ENCODE measurements at regions not wholly inside any gene's neighbourhood (a gene's known extent, or its start where the extent isn't known, plus 50 kb on each side); places are given as distances from the start of the nearest gene placed in this dataset.

DNA sequence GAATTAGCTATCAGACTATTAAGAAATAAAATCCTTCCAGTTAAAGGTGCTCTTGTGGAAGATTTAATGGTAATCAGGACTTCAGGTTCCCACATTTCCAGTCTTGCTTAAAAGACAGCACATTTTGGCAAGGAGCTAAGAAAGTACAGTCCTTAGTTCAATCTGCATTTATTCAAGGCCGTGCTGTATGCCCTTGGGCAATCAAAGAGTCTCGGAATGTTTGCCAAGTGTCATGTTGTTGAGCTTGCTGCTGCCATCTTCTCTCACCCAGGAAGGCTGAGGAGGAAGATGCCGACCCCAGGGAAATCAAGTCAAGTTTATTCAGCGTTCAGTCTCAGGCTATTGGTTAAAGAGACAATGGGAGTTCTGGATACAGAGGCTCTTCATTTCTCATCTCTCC is 388.1 kb upstream of the IGFBP7 start:
- Histone ChIP-seq H3K4me1 (ENCODE audit: control insufficient read depth in 3 of 3, insufficient read depth in 2 of 3, low read depth in 1 of 3, low read length in 2 of 3) (no peaks in the 10 kb centered on the region), H3K9me3 (ENCODE audit: control insufficient read depth in 2 of 2, insufficient read depth in 1 of 2, low read depth in 1 of 2, low read length in 1 of 2) (no peaks in the 10 kb centered on the region), H3K27me3 (ENCODE audit: control insufficient read depth in 3 of 3, insufficient read depth in 3 of 3, low read length in 3 of 3) (no peaks in the 10 kb centered on the region), H3K4me3 (ENCODE audit: low read depth in 1 of 3, low read length in 3 of 3) (no peak overlapping the region), H3K36me3 (ENCODE audit: control insufficient read depth in 3 of 3, insufficient read depth in 2 of 3, low read depth in 1 of 3, low read length in 3 of 3) (no peaks in the 10 kb centered on the region), H3K27ac (ENCODE audit: low read depth in 1 of 3, low read length in 2 of 3) (no peak overlapping the region)
- 73 to 85% (median 78%) methylated on average over 4 of the region's 4 CpGs for WGBS, 3 donors
- DNase-seq (no peak), FAIRE-seq (no peak)

DNA sequence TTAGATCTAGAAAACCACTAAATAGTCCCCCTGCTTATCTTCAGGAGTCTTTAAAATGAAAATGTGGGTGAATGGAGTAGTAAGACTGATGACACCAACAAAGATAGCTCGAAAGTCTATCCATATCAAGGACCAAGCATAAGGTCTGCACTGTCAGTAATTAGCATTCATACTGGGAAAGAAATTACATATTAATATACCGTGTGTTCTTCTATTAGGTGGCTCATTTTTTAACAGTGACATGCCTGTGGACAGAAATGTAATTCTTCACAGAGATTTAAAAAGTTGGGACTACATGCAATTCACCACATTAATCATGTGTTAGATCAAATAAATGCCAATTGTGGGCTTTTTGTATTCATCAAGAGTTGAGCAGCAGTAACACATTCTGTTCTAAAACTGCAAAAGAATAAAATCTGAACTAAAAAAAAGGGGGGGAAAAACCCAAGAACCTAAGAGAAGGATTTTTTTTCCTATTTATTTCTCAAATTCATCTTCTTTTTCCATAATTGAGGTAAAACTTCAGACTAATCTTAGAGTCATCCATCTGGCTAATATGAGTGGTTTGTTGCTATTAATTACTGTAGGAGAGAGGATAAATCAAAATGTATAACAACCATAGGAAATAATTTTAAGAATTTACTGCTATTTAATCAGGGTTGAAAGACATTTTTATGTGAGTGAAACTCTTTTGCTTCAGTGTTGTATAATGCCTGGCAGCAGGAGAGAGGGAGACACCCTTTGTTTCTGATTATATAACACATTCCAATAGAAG is 386.7 kb upstream of the IGFBP7 start:
- no peak for DNase-seq
- Histone ChIP-seq H3K4me3 (ENCODE audit: low read depth in 1 of 3, low read length in 3 of 3) (no peak overlapping the region), H3K36me3 (ENCODE audit: control insufficient read depth in 3 of 3, insufficient read depth in 2 of 3, low read depth in 1 of 3, low read length in 3 of 3) (no peaks in the 10 kb centered on the region), H3K27me3 (ENCODE audit: control insufficient read depth in 3 of 3, insufficient read depth in 3 of 3, low read length in 3 of 3) (no peaks in the 10 kb centered on the region), H3K4me1 (ENCODE audit: control insufficient read depth in 3 of 3, insufficient read depth in 2 of 3, low read depth in 1 of 3, low read length in 2 of 3) (no peaks in the 10 kb centered on the region), H3K9me3 (ENCODE audit: control insufficient read depth in 2 of 2, insufficient read depth in 1 of 2, low read depth in 1 of 2, low read length in 1 of 2) (no peaks in the 10 kb centered on the region), H3K27ac (ENCODE audit: low read depth in 1 of 3, low read length in 2 of 3) (no peak overlapping the region)
- 18 to 31% (median 29%) methylated on average over 2 of the region's 2 CpGs for WGBS, 3 donors
- FAIRE-seq = no peak

DNA sequence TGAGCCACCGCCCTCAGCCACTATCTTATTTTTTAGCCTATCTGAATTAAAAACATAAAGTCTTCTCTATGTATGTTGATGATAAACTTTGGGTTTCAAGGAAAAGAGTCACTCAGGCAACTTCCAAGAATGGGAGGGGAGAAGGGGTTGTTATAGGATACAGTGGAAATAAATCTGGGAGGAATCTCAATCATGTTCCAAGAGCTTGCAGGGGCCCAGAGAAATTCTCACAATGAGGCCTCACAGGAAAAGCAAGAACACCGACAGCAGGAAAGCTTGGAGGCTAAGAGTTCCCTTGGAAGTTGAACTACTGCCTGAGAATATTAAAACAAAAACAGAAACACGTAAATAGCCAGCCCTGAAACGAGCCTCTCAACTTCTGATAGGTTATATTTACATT is 384.6 kb upstream of the IGFBP7 start:
- Histone ChIP-seq H3K4me1 (ENCODE audit: control insufficient read depth in 3 of 3, insufficient read depth in 2 of 3, low read depth in 1 of 3, low read length in 2 of 3) (no peaks in the 10 kb centered on the region), H3K9me3 (ENCODE audit: control insufficient read depth in 2 of 2, insufficient read depth in 1 of 2, low read depth in 1 of 2, low read length in 1 of 2) (no peaks in the 10 kb centered on the region), H3K27ac (ENCODE audit: low read depth in 1 of 3, low read length in 2 of 3) (no peak overlapping the region), H3K27me3 (ENCODE audit: control insufficient read depth in 3 of 3, insufficient read depth in 3 of 3, low read length in 3 of 3) (no peaks in the 10 kb centered on the region), H3K4me3 (ENCODE audit: low read depth in 1 of 3, low read length in 3 of 3) (no peak overlapping the region), H3K36me3 (ENCODE audit: control insufficient read depth in 3 of 3, insufficient read depth in 2 of 3, low read depth in 1 of 3, low read length in 3 of 3) (no peaks in the 10 kb centered on the region)
- no peak for DNase-seq
- FAIRE-seq = no peak
- WGBS, 3 donors = 55 to 64% (median 56%) methylated on average over 4 of the region's 4 CpGs

DNA sequence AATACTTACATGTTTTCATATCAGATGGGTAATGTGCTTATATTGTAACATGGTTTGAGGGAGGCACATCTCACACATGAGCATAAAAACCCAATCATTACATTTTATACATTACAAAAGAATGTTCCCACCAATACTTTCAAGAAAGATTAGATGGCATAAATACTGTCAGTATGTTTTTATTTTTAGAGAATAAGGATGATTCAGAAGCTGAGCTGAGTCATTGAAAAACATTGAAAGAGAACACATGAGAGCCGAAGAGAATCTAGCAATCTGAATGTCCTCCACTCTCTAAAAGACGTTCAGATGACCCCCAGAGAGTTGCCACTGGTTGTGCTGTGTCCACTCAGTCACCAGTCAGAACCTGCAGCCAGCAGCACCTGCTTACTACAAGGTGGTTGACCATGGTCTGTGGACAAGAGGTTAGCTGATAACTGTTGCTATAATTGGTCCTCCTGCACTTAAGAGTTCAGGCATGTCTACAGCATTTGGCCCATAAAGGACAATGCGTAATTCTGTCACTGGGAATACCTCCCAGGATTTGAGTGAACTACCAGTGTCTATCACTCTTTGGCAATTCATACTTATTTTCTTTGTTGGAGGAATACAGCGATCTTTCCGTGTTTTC is 382.2 kb upstream of the IGFBP7 start:
- FAIRE-seq (no peak), DNase-seq (no peak)
- no peaks in the 10 kb centered on the region for H3K36me3 ChIP-seq (ENCODE audit: control insufficient read depth in 3 of 3, insufficient read depth in 2 of 3, low read depth in 1 of 3, low read length in 3 of 3)
- 73 to 78% (median 74%) methylated on average over 5 of the region's 5 CpGs for WGBS, 3 donors
- no peaks in the 10 kb centered on the region for H3K4me1 ChIP-seq (ENCODE audit: control insufficient read depth in 3 of 3, insufficient read depth in 2 of 3, low read depth in 1 of 3, low read length in 2 of 3)
- H3K27me3 ChIP-seq (ENCODE audit: control insufficient read depth in 3 of 3, insufficient read depth in 3 of 3, low read length in 3 of 3) = no peaks in the 10 kb centered on the region
- no peaks in the 10 kb centered on the region for H3K9me3 ChIP-seq (ENCODE audit: control insufficient read depth in 2 of 2, insufficient read depth in 1 of 2, low read depth in 1 of 2, low read length in 1 of 2)
- H3K4me3 ChIP-seq (ENCODE audit: low read depth in 1 of 3, low read length in 3 of 3) = no peak overlapping the region
- no peak overlapping the region for H3K27ac ChIP-seq (ENCODE audit: low read depth in 1 of 3, low read length in 2 of 3)

DNA sequence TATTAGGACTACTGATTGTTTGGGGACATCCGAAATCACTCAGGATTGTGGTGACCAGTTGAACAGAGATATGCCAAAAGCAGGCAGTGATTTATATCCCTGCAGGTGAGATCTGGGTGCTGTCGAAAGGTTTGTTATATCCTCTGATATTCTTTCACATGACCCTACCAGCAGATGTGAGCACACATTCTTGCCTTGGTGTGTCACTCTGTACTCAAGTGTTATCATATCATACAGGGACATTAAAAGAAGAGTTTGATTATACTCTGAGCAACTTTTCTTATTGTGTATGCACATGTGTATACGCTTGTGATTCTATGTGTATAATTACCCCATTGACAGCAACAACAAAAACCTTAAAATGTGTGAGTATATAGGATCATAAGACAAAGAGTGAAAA is 381.2 kb upstream of the IGFBP7 start:
- Histone ChIP-seq H3K27me3 (ENCODE audit: control insufficient read depth in 3 of 3, insufficient read depth in 3 of 3, low read length in 3 of 3) (no peaks in the 10 kb centered on the region), H3K4me1 (ENCODE audit: control insufficient read depth in 3 of 3, insufficient read depth in 2 of 3, low read depth in 1 of 3, low read length in 2 of 3) (no peaks in the 10 kb centered on the region), H3K4me3 (ENCODE audit: low read depth in 1 of 3, low read length in 3 of 3) (no peak overlapping the region), H3K27ac (ENCODE audit: low read depth in 1 of 3, low read length in 2 of 3) (no peak overlapping the region), H3K36me3 (ENCODE audit: control insufficient read depth in 3 of 3, insufficient read depth in 2 of 3, low read depth in 1 of 3, low read length in 3 of 3) (no peaks in the 10 kb centered on the region), H3K9me3 (ENCODE audit: control insufficient read depth in 2 of 2, insufficient read depth in 1 of 2, low read depth in 1 of 2, low read length in 1 of 2) (no peaks in the 10 kb centered on the region)
- DNase-seq (no peak), FAIRE-seq (no peak)
- 43 to 77% (median 61%) methylated on average over 3 of the region's 3 CpGs for WGBS, 3 donors

DNA sequence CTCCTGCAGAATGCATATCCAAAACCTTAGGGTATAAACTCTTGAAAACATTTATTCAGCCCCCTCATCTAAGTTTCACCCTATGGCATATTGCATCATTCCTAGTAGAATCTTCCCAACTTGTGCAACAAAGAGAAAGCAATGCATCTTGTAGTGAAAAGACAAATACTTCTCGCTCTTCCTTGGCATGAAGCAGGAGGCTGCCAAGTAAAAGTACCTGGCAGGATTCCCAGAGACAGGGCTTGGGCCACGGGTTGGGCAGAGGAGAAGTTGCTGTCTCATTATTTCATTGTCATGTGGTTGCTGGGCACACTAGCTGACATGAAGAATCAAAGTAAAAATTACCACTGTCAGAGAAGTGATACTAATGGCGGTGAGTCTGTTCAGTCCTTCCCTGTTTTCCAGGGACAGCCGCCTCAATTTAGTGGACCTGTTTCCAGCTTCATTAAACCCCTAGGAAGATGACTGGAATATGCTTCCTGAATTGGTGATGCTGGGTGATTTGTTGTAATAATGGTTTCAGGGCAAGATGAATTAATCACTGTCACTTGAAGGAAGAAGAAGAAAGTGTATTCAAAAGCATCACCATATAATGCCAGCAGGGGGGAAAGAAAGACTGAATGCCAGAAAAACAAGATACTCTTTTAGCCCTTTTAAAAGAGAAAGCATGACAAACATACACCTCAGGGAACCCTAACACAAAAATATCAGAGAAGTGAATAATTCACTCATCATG is 380.5 kb upstream of the IGFBP7 start:
- no peak overlapping the region for H3K4me3 ChIP-seq (ENCODE audit: low read depth in 1 of 3, low read length in 3 of 3)
- no peaks in the 10 kb centered on the region for H3K36me3 ChIP-seq (ENCODE audit: control insufficient read depth in 3 of 3, insufficient read depth in 2 of 3, low read depth in 1 of 3, low read length in 3 of 3)
- FAIRE-seq = no peak
- no peak for DNase-seq
- H3K27me3 ChIP-seq (ENCODE audit: control insufficient read depth in 3 of 3, insufficient read depth in 3 of 3, low read length in 3 of 3) = no peaks in the 10 kb centered on the region
- no peaks in the 10 kb centered on the region for H3K4me1 ChIP-seq (ENCODE audit: control insufficient read depth in 3 of 3, insufficient read depth in 2 of 3, low read depth in 1 of 3, low read length in 2 of 3)
- WGBS, 3 donors = 65 to 72% (median 67%) methylated on average over 4 of the region's 4 CpGs
- H3K9me3 ChIP-seq (ENCODE audit: control insufficient read depth in 2 of 2, insufficient read depth in 1 of 2, low read depth in 1 of 2, low read length in 1 of 2) = no peaks in the 10 kb centered on the region
- H3K27ac ChIP-seq (ENCODE audit: low read depth in 1 of 3, low read length in 2 of 3) = no peak overlapping the region

DNA sequence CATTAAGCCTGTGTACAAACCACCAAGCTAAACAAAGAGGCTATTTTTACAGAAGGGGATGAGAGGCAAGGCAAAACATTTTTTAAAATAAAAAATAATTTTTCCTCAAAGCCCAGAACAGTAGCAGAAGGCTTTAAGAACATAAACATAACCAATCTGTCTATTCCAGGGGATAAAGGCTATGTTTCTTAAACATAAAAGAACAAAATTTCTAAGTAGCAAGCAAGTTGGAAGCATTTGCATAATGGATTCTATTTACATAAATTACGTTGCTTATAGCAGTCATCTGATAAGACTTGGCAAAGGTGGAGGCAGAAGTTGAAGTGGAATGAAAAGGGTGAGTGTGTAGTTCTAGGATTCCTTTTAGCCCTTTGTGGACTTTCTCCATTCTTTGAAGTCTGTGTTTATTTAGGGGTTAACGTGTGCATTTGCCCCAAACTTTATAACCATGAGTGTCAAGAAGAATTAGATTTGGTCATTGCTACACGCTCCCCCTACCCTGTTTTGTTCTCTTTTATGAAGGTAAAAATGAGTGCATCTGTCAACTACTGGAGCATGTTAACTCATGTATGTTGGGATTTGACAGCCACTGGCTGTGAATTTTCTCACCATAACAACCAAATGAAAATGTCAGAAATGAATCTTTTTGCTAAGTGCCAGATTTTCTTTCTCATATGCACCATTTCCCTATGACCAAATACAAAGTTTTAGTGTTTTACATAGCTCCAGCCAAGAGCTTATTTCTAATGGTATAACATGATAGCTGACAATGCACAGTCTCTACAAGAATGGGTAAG is 378.4 kb upstream of the IGFBP7 start:
- Histone ChIP-seq H3K36me3 (ENCODE audit: control insufficient read depth in 3 of 3, insufficient read depth in 2 of 3, low read depth in 1 of 3, low read length in 3 of 3) (no peaks in the 10 kb centered on the region), H3K27me3 (ENCODE audit: control insufficient read depth in 3 of 3, insufficient read depth in 3 of 3, low read length in 3 of 3) (no peaks in the 10 kb centered on the region), H3K27ac (ENCODE audit: low read depth in 1 of 3, low read length in 2 of 3) (no peak overlapping the region), H3K4me1 (ENCODE audit: control insufficient read depth in 3 of 3, insufficient read depth in 2 of 3, low read depth in 1 of 3, low read length in 2 of 3) (no peaks in the 10 kb centered on the region), H3K9me3 (ENCODE audit: control insufficient read depth in 2 of 2, insufficient read depth in 1 of 2, low read depth in 1 of 2, low read length in 1 of 2) (no peaks in the 10 kb centered on the region), H3K4me3 (ENCODE audit: low read depth in 1 of 3, low read length in 3 of 3) (no peak overlapping the region)
- DNase-seq (no peak), FAIRE-seq (no peak)
- 14 to 35% (median 22%) methylated on average over 3 of the region's 3 CpGs for WGBS, 3 donors

DNA sequence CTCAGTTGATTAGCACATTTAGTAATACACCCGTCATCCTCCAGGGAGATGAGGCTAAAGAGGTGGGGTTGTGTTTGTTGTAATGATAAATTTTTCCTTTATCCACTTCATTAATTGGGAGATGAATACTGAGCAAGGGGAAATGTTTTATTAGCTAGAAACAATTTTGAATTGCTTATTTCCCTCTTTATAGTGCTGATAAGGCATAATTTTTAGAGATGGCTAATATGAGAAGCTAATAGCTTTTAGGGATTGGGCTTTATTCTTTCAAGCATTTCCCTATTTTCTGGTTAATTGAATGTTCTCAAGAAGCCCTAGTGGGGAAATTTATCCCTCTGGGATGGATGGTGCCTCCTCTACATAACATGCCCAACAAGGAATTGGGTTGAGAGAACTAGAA is 365.2 kb upstream of the IGFBP7 start:
- DNase-seq (no peak), FAIRE-seq (no peak)
- Histone ChIP-seq H3K27me3 (ENCODE audit: control insufficient read depth in 3 of 3, insufficient read depth in 3 of 3, low read length in 3 of 3) (no peaks in the 10 kb centered on the region), H3K36me3 (ENCODE audit: control insufficient read depth in 3 of 3, insufficient read depth in 2 of 3, low read depth in 1 of 3, low read length in 3 of 3) (no peaks in the 10 kb centered on the region), H3K4me1 (ENCODE audit: control insufficient read depth in 3 of 3, insufficient read depth in 2 of 3, low read depth in 1 of 3, low read length in 2 of 3) (no peaks in the 10 kb centered on the region), H3K27ac (ENCODE audit: low read depth in 1 of 3, low read length in 2 of 3) (no peak overlapping the region), H3K9me3 (ENCODE audit: control insufficient read depth in 2 of 2, insufficient read depth in 1 of 2, low read depth in 1 of 2, low read length in 1 of 2) (no peaks in the 10 kb centered on the region), H3K4me3 (ENCODE audit: low read depth in 1 of 3, low read length in 3 of 3) (no peak overlapping the region)
- 87 to 91% (median 88%) methylated on average over 1 of the region's 1 CpG for WGBS, 3 donors

All from small intestine (tissue), 7 donors.